Esophagus muscularis mucosa (tissue), 4 donors: ENCODE measurements at regions not wholly inside any gene's neighbourhood (a gene's known extent, or its start where the extent isn't known, plus 50 kb on each side); places are given as distances from the start of the nearest gene placed in this dataset.
A peak's percentile ranks its signal among the peaks of the same experiment; 100 is the strongest.
"Not testable (repeated sequence)": the region's sequence is repeated elsewhere in the genome, so short reads cannot be mapped to it uniquely, and the experiment has no call there.

Experiments
- DNase-seq: peaks from one replicate; pipeline ENCODE4 v3.0.0-alpha.2; 2017; ENCODE audit errors: extremely low spot score
- H3K27ac ChIP-seq, 4 donors: fragments of 200-600 bp; sonication (generic); replicated peaks in 1 of 4; 1 replicate in 3 of 4; 2 replicates in 1 of 4; pipeline ENCODE4 v1.5.1; 2016 to 2019; ENCODE audit warnings: mild to moderate bottlenecking in 1 of 4
- H3K27me3 ChIP-seq, 4 donors: fragments of 200-600 bp; sonication (generic); one replicate each; pipeline versions ENCODE4 v1.5.1 to v1.6.0; 2016 to 2019
- H3K36me3 ChIP-seq, 4 donors: fragments of 200-600 bp; sonication (generic); one replicate each; pipeline ENCODE4 v1.5.1; 2016 to 2019
- H3K4me1 ChIP-seq, 4 donors: fragments of 200-600 bp; sonication (generic); one replicate each; pipeline ENCODE4 v1.5.1; 2016 to 2019
- H3K4me3 ChIP-seq, 4 donors: fragments of 200-600 bp; sonication (generic); 1 replicate in 2 of 4; 2 replicates in 2 of 4; pipeline ENCODE4 v1.5.1; 2016 to 2019; ENCODE audit warnings: mild to moderate bottlenecking in 4 of 4, moderate library complexity in 1 of 4
- H3K9me3 ChIP-seq, 4 donors: fragments of 200-600 bp; sonication (generic); 1 replicate in 3 of 4; 2 replicates in 1 of 4; pipeline ENCODE4 v1.5.1; 2016 to 2019
- CTCF ChIP-seq, 3 experiments: fragments of 200-600 bp in 2 of 3; fragments of 450-650 bp in 1 of 3; sonication (generic) in 2 of 3; IDR thresholded peaks; one replicate each; pipeline ENCODE4 v1.5.1; 2017 to 2019; ENCODE audit warnings: antibody characterized with exemption in 3 of 3, mild to moderate bottlenecking in 2 of 3, moderate library complexity in 1 of 3
- EP300 ChIP-seq: sonication (generic); formaldehyde crosslinking; IDR thresholded peaks from one replicate; pipeline ENCODE4 v1.6.1; 2017; ENCODE audit warnings: antibody characterized with exemption
- POLR2A ChIP-seq: fragments of 450-650 bp; IDR thresholded peaks from one replicate; pipeline ENCODE4 v1.6.1; 2017; ENCODE audit warnings: antibody characterized with exemption, moderate library complexity, mild to moderate bottlenecking, low read depth
- POLR2AphosphoS5 ChIP-seq, 2 donors: sonication (generic); formaldehyde crosslinking; IDR thresholded peaks; one replicate each; pipeline ENCODE4 v1.6.1; 2017; ENCODE audit warnings: antibody characterized with exemption in 2 of 2
- WGBS: methylation state at CpG from one replicate; pipeline ENCODE4 v1.1.5; 2018; 5-methylcytosine and 5-hydroxymethylcytosine counted together
- intact Hi-C: fragments of 100-400 bp; cut with DNase I; formaldehyde crosslinking; loops from one replicate; pipeline ENCODE4 v1.15.1; 2023

GRCh38 chr22:11066458-11067285 is 4461.3 kb upstream of the OR11H1 start:
- peak; percentile 94 for DNase-seq
- TF ChIP-seq CTCF (IDR thresholded peaks at IDR 0.05) (no peak), EP300 (no peak), POLR2A (no peak), POLR2AphosphoS5 (IDR thresholded peaks at IDR 0.05) (no peak)
- no peaks in the 10 kb centered on the region for H3K4me1 ChIP-seq
- peaks cover 0 to 27% (median 0%) of the 10 kb centered on the region in 4 donors for H3K27me3 ChIP-seq
- intact Hi-C loops = no loop called here
- H3K36me3 ChIP-seq = no peaks in the 10 kb centered on the region
- H3K4me3 ChIP-seq = no peak overlapping the region
- H3K27ac ChIP-seq = no peak overlapping the region
- peaks cover 0 to 35% (median 8%) of the 10 kb centered on the region in 4 donors for H3K9me3 ChIP-seq
- 73% methylated on average over 29 of the region's 29 CpGs for WGBS

GRCh38 chr22:11067286-11067871 is 4460.6 kb upstream of the OR11H1 start:
- intact Hi-C loops, H3K27ac ChIP-seq, H3K4me1 ChIP-seq, H3K36me3 ChIP-seq, H3K4me3 ChIP-seq: not testable (repeated sequence)
- 66% methylated on average over 13 of the region's 13 CpGs for WGBS
- peaks cover 0 to 27% (median 0%) of the 10 kb centered on the region in 4 donors for H3K27me3 ChIP-seq
- DNase-seq = peak; percentile 92
- H3K9me3 ChIP-seq = peaks cover 0 to 35% (median 8%) of the 10 kb centered on the region in 4 donors

- H3K36me3 ChIP-seq, H3K4me3 ChIP-seq, H3K27ac ChIP-seq, H3K4me1 ChIP-seq, intact Hi-C loops: not testable (repeated sequence)
- Histone ChIP-seq H3K27me3 (peaks cover 0 to 27% (median 0%) of the 10 kb centered on the region in 4 donors), H3K9me3 (peaks cover 0 to 35% (median 8%) of the 10 kb centered on the region in 4 donors)
- peak; percentile 92 for DNase-seq
- 55% methylated on average over 7 of the region's 7 CpGs for WGBS
These were observed 4460.1 kb upstream of the OR11H1 start for GRCh38 chr22:11067937-11068336.

- peaks cover 0 to 27% (median 0%) of the 10 kb centered on the region in 4 donors for H3K27me3 ChIP-seq
- peaks cover 0 to 32% (median 8%) of the 10 kb centered on the region in 4 donors for H3K9me3 ChIP-seq
- intact Hi-C loops, H3K27ac ChIP-seq, H3K36me3 ChIP-seq, H3K4me3 ChIP-seq, H3K4me1 ChIP-seq, DNase-seq: not testable (repeated sequence)
These were observed 4459.6 kb upstream of the OR11H1 start for GRCh38 chr22:11068406-11068805.
